H1 (cell line): ENCODE measurements at regions not wholly inside any gene's neighbourhood (a gene's known extent, or its start where the extent isn't known, plus 50 kb on each side); places are given as distances from the start of the nearest gene placed in this dataset.

ENCODE experiments used
- CTCF ChIA-PET: fragments of 300-600 bp; sonication (Branson Sonifier 250); formaldehyde crosslinking; loops from one replicate; lab custom pipeline; 2021; ENCODE audit not compliant: partially characterized antibody; lab: Charles Lee
- POLR2A ChIA-PET: fragments of 300-600 bp; sonication (Branson Sonifier 250); formaldehyde crosslinking; loops from one replicate; lab custom pipeline; 2021; ENCODE audit warnings: inconsistent platforms; ENCODE audit not compliant: partially characterized antibody; lab: Charles Lee
- DNase-seq, 2 experiments: peaks; one replicate each; pipeline versions ENCODE4 v3.0.0 to v3.0.0-alpha.2; 2010 to 2022; ENCODE audit warnings: low spot score in 2 of 2, low read depth in 1 of 2, mixed read lengths in 1 of 2
- FAIRE-seq: peaks from 2 replicates; lab custom pipeline; 2011; peaks lifted over from hg19 to GRCh38; lab: Jason Lieb, UNC
- H2AFZ ChIP-seq: 2 replicates; pipeline ENCODE4 v1.8.1; 2012; ENCODE audit warnings: low read length, inconsistent platforms
- H2AK5ac ChIP-seq: 2 replicates; pipeline ENCODE4 v1.6.1; 2013; ENCODE audit warnings: low read depth, low read length
- H2BK120ac ChIP-seq: replicated peaks from 2 replicates; pipeline ENCODE3; 2013; ENCODE audit warnings: low read depth, low read length, inconsistent platforms
- H2BK12ac ChIP-seq: 2 replicates; pipeline ENCODE4 v1.6.1; 2013; ENCODE audit warnings: low read depth, low read length
- H2BK15ac ChIP-seq: 2 replicates; pipeline ENCODE4 v1.6.1; 2013; ENCODE audit warnings: low read length
- H2BK20ac ChIP-seq: 2 replicates; pipeline ENCODE4 v1.6.1; 2013; ENCODE audit warnings: low read length
- H2BK5ac ChIP-seq: 2 replicates; pipeline ENCODE4 v1.6.1; 2013; ENCODE audit warnings: low read depth, low read length
- H3K14ac ChIP-seq: 2 replicates; pipeline ENCODE4 v1.6.1; 2013; ENCODE audit warnings: inconsistent platforms; ENCODE audit not compliant: insufficient read length
- H3K18ac ChIP-seq: 2 replicates; pipeline ENCODE4 v1.6.1; 2013; ENCODE audit warnings: low read length; ENCODE audit errors: extremely low read depth
- H3K23ac ChIP-seq: 2 replicates; pipeline ENCODE4 v1.6.1; 2013; ENCODE audit warnings: inconsistent platforms; ENCODE audit not compliant: insufficient read length
- H3K23me2 ChIP-seq: 2 replicates; pipeline ENCODE4 v1.6.1; 2013; ENCODE audit warnings: low read depth, low read length
- H3K27ac ChIP-seq: 2 replicates; pipeline ENCODE4 v1.6.1; 2011; ENCODE audit warnings: low read depth, low read length, inconsistent platforms
- H3K27me3 ChIP-seq, 4 experiments: replicated peaks in 1 of 4; 1 replicate in 1 of 4; 2 replicates in 3 of 4; pipeline versions ENCODE4 v1.6.1 to v1.8.1; 2011 to 2013; ENCODE audit warnings: low read length in 3 of 4, mild to moderate bottlenecking in 3 of 4, inconsistent platforms in 2 of 4, mixed read lengths in 2 of 4, moderate library complexity in 1 of 4; ENCODE audit not compliant: control insufficient read depth in 3 of 4, insufficient read depth in 3 of 4; ENCODE audit errors: extremely low read depth in 1 of 4
- H3K36me3 ChIP-seq, 4 experiments: 2 replicates each; pipeline versions ENCODE4 v1.6.1 to v1.8.1; 2011 to 2013; ENCODE audit warnings: mild to moderate bottlenecking in 4 of 4, low read length in 3 of 4, moderate library complexity in 2 of 4, control low read depth in 1 of 4, inconsistent platforms in 1 of 4; ENCODE audit not compliant: insufficient read depth in 4 of 4, control insufficient read depth in 2 of 4
- H3K4ac ChIP-seq: replicated peaks from 2 replicates; pipeline ENCODE3; 2013; ENCODE audit warnings: low read length, low read depth, mixed read lengths, inconsistent platforms; ENCODE audit not compliant: insufficient read length
- H3K4me1 ChIP-seq, 4 experiments: replicated peaks in 1 of 4; 1 replicate in 1 of 4; 2 replicates in 3 of 4; pipeline versions ENCODE4 v1.6.1 to v1.8.1; 2011 to 2013; ENCODE audit warnings: low read length in 3 of 4, inconsistent platforms in 2 of 4, mixed read lengths in 1 of 4; ENCODE audit not compliant: insufficient read depth in 4 of 4, control insufficient read depth in 3 of 4
- H3K4me2 ChIP-seq, 2 experiments: 2 replicates each; pipeline versions ENCODE4 v1.6.1 to v1.8.1; 2011 to 2013; ENCODE audit warnings: low read depth in 2 of 2, low read length in 2 of 2, control low read depth in 1 of 2, inconsistent platforms in 1 of 2, mild to moderate bottlenecking in 1 of 2; ENCODE audit not compliant: insufficient read depth in 1 of 2
- H3K4me3 ChIP-seq, 4 experiments: fragments of 200-600, 300-600 bp in 1 of 4; sonication (generic), shearing (Covaris generic), sonication (Bioruptor Twin) in 1 of 4; 2 replicates each; pipeline versions ENCODE4 v1.5.1 to v1.8.1; 2011 to 2016; ENCODE audit warnings: low read length in 4 of 4, low read depth in 3 of 4, control low read depth in 2 of 4, inconsistent platforms in 2 of 4, mild to moderate bottlenecking in 2 of 4, mixed read lengths in 1 of 4, moderate library complexity in 1 of 4; ENCODE audit not compliant: insufficient read depth in 2 of 4; ENCODE audit errors: extremely low read depth in 1 of 4
- H3K56ac ChIP-seq: replicated peaks from 2 replicates; pipeline ENCODE3; 2013; ENCODE audit warnings: low read depth, mild to moderate bottlenecking, mixed read lengths, low read length, inconsistent platforms; ENCODE audit not compliant: insufficient read length
- H3K79me1 ChIP-seq: 2 replicates; pipeline ENCODE4 v1.6.1; 2013; ENCODE audit warnings: low read depth, low read length, control low read depth
- H3K79me2 ChIP-seq, 2 experiments: 2 replicates each; pipeline versions ENCODE4 v1.6.1 to v1.8.1; 2012 to 2013; ENCODE audit warnings: low read length in 2 of 2, mild to moderate bottlenecking in 2 of 2, inconsistent platforms in 1 of 2; ENCODE audit not compliant: insufficient read depth in 2 of 2, control insufficient read depth in 1 of 2
- H3K9ac ChIP-seq, 4 experiments: replicated peaks in 1 of 4; 1 replicate in 1 of 4; 2 replicates in 3 of 4; pipeline versions ENCODE4 v1.6.1 to v1.8.1; 2011 to 2013; ENCODE audit warnings: low read depth in 3 of 4, low read length in 3 of 4, control low read depth in 2 of 4, mild to moderate bottlenecking in 2 of 4, moderate library complexity in 2 of 4, inconsistent platforms in 1 of 4; ENCODE audit errors: extremely low read depth in 1 of 4
- H3K9me3 ChIP-seq, 2 experiments: 2 replicates each; pipeline versions ENCODE4 v1.6.1 to v1.8.1; 2012 to 2013; ENCODE audit warnings: mild to moderate bottlenecking in 2 of 2, moderate library complexity in 2 of 2, control low read depth in 1 of 2, inconsistent platforms in 1 of 2, low read depth in 1 of 2, low read length in 1 of 2, mixed read lengths in 1 of 2; ENCODE audit not compliant: insufficient read depth in 2 of 2
- H4K20me1 ChIP-seq, 2 experiments: replicated peaks in 1 of 2; 2 replicates each; pipeline versions ENCODE3 to v1.8.1; 2011 to 2013; ENCODE audit warnings: inconsistent platforms in 2 of 2, low read length in 2 of 2, mild to moderate bottlenecking in 1 of 2; ENCODE audit not compliant: insufficient read depth in 2 of 2, control insufficient read depth in 1 of 2
- H4K5ac ChIP-seq: 2 replicates; pipeline ENCODE4 v1.6.1; 2013; ENCODE audit warnings: low read length, low read depth, mixed read lengths, inconsistent platforms; ENCODE audit not compliant: insufficient read length
- H4K8ac ChIP-seq: 2 replicates; pipeline ENCODE4 v1.8.0; 2013; ENCODE audit warnings: mild to moderate bottlenecking, moderate library complexity, low read length, inconsistent platforms; ENCODE audit not compliant: insufficient read depth; ENCODE audit errors: extremely low read depth
- H4K91ac ChIP-seq: replicated peaks from 2 replicates; pipeline ENCODE3; 2013; ENCODE audit warnings: low read length, mixed read lengths, inconsistent platforms; ENCODE audit not compliant: insufficient read length
- EGR1 ChIP-seq: IDR thresholded peaks from 2 replicates; pipeline ENCODE4 v1.6.1; 2011; ENCODE audit warnings: low read depth, low read length, borderline replicate concordance
- HDAC6 ChIP-seq: IDR thresholded peaks from one replicate; pipeline ENCODE4 v1.7.1; 2012; ENCODE audit warnings: low read depth, mild to moderate bottlenecking, inconsistent platforms, low read length, moderate library complexity
- JUND ChIP-seq: IDR thresholded peaks from 2 replicates; pipeline ENCODE4 v1.6.1; 2011; ENCODE audit warnings: mild to moderate bottlenecking, improper control_type of control experiment, low read length
- KDM1A ChIP-seq: fragments of 200-600, 300-600 bp; sonication (generic); IDR thresholded peaks from 2 replicates; pipeline ENCODE4 v1.7.1; 2016; ENCODE audit warnings: mild to moderate bottlenecking, low read length, borderline replicate concordance
- KDM4A ChIP-seq: IDR thresholded peaks from one replicate; pipeline ENCODE4 v1.7.1; 2012; ENCODE audit warnings: low read depth, mild to moderate bottlenecking, moderate library complexity, low read length, inconsistent platforms; ENCODE audit not compliant: severe bottlenecking
- NANOG ChIP-seq: IDR thresholded peaks from 2 replicates; pipeline ENCODE4 v1.6.1; 2011; ENCODE audit warnings: low read length, low read depth, mild to moderate bottlenecking, inconsistent platforms; ENCODE audit not compliant: insufficient read depth, poor library complexity, severe bottlenecking
- POLR2AphosphoS5 ChIP-seq: IDR thresholded peaks from 2 replicates; pipeline ENCODE4 v1.6.1; 2011; ENCODE audit warnings: low read depth, low read length
- SIRT6 ChIP-seq: IDR thresholded peaks from one replicate; pipeline ENCODE4 v1.7.1; 2012; ENCODE audit warnings: low read length, inconsistent platforms
- SIX5 ChIP-seq: IDR thresholded peaks from 2 replicates; pipeline ENCODE4 v1.6.1; 2011; ENCODE audit warnings: mild to moderate bottlenecking, low read depth, low read length
- SP1 ChIP-seq: IDR thresholded peaks from 2 replicates; pipeline ENCODE4 v1.6.1; 2011; ENCODE audit warnings: low read depth, low read length
- TEAD4 ChIP-seq: IDR thresholded peaks from 2 replicates; pipeline ENCODE4 v1.6.1; 2012; ENCODE audit warnings: low read depth, low read length, inconsistent platforms, mixed read lengths
- WGBS, 2 experiments: shearing (Covaris generic) in 1 of 2; methylation state at CpG; one replicate each; pipeline versions ENCODE4 v1.1.6 to v1.1.7; 2013 to 2015; ENCODE audit warnings: low lambda C conversion rate in 2 of 2, mixed read lengths in 2 of 2, inconsistent platforms in 1 of 2, low coverage in 1 of 2, missing lambda C conversion rate in 1 of 2; ENCODE audit not compliant: insufficient replicate concordance in 2 of 2, insufficient coverage in 1 of 2, insufficient read length in 1 of 2; ENCODE audit errors: extremely low coverage in 1 of 2, missing lambda C conversion rate in 1 of 2; 5-methylcytosine and 5-hydroxymethylcytosine counted together
- TF ChIP-seq, protein P1 (sequence below): IDR thresholded peaks from 2 replicates; pipeline ENCODE4 v1.6.1; 2011; ENCODE audit warnings: low read depth, mild to moderate bottlenecking, low read length; ENCODE audit not compliant: insufficient read depth
- TF ChIP-seq, protein P2 (sequence below): IDR thresholded peaks from 2 replicates; pipeline ENCODE4 v1.6.1; 2012; ENCODE audit warnings: inconsistent platforms

DNA sequence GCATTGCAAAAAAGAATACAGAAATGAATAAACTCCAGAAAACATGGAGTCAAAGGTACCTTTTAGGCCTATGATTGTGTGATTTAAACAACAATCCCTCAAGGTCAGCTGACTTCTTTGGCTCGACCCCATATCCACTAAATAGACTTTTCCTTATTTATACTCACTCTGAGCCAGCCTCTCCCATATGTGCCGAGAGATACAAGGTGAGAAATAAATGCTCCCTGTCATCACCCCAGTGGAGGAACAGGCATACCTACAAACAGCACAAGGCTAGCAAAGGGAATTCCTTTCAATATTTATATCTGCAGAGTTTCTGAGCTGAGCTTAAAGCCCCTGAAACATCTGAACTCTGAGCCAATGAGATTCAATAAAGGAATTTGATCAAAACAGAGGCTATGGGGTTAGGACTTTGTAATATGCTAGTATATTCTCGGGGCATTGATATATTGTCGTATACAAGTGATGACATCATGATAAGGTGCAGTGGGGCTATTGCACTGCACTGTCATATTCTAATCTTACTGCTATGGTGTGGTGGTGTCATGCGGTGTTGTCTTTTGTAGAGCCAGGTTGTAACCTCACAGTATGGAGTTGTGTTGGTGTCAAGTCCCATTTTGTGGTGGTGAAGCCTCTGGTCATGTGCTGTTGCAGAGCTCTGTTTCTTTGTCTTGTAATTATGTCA is 56.0 kb upstream of the GALNT18 start:
- H3K79me1 ChIP-seq = no peaks in the 10 kb centered on the region
- H3K4me1 ChIP-seq = no peaks in the 10 kb centered on the region
- H3K23me2 ChIP-seq = no peaks in the 10 kb centered on the region
- H3K79me2 ChIP-seq = no peaks in the 10 kb centered on the region
- H4K5ac ChIP-seq = no peak overlapping the region
- no peak overlapping the region for H3K4me3 ChIP-seq
- H3K9me3 ChIP-seq = no peaks in the 10 kb centered on the region
- FAIRE-seq = no peak
- H3K9ac ChIP-seq = no peak overlapping the region
- WGBS, 2 experiments = 91% methylated on average over 5 of the region's 5 CpGs; no CpG with 5 or more reads in 1 of the 2 experiments
- no peak overlapping the region for H4K8ac ChIP-seq
- H2BK20ac ChIP-seq = no peak overlapping the region
- 0 out of 2 replicates have a peak overlapping the region, but pooled peaks have one; percentile 2 for H2AFZ ChIP-seq
- no peak for DNase-seq
- no peak overlapping the region for H2AK5ac ChIP-seq
- H3K14ac ChIP-seq = no peak overlapping the region
- no peak overlapping the region for H4K91ac ChIP-seq
- no peak overlapping the region for H3K56ac ChIP-seq
- no peaks in the 10 kb centered on the region for H3K27me3 ChIP-seq
- CTCF ChIA-PET = interaction anchor here (0.6 to 1.3 kb wide), 3 partner anchors 8 to 158 kb away, joined by 3 to 4 read pairs (median 3); no protein-coding TSS in a partner anchor
- H3K36me3 ChIP-seq = no peaks in the 10 kb centered on the region
- TF ChIP-seq SIRT6 (no peak), EGR1 (no peak), JUND (no peak), HDAC6 (no peak), KDM4A (no peak), SP1 (no peak), KDM1A (no peak), SIX5 (no peak), TEAD4 (no peak), POLR2AphosphoS5 (no peak), NANOG (no peak)
- TF ChIP-seq, protein P1, sequence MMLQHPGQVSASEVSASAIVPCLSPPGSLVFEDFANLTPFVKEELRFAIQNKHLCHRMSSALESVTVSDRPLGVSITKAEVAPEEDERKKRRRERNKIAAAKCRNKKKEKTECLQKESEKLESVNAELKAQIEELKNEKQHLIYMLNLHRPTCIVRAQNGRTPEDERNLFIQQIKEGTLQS = no peak
- TF ChIP-seq, protein P2, sequence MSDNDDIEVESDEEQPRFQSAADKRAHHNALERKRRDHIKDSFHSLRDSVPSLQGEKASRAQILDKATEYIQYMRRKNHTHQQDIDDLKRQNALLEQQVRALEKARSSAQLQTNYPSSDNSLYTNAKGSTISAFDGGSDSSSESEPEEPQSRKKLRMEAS = no peak
- H2BK15ac ChIP-seq = no peak overlapping the region
- no peak overlapping the region for H3K4me2 ChIP-seq
- no peak overlapping the region for H2BK5ac ChIP-seq
- no peak overlapping the region for H3K4ac ChIP-seq
- POLR2A ChIA-PET = no interaction called here
- no peaks in the 10 kb centered on the region for H4K20me1 ChIP-seq
- H2BK12ac ChIP-seq = no peak overlapping the region
- no peak overlapping the region for H3K23ac ChIP-seq
- no peak overlapping the region for H3K27ac ChIP-seq
- no peak overlapping the region for H3K18ac ChIP-seq
- H2BK120ac ChIP-seq = no peak overlapping the region
